GM12872 (cell line): ENCODE measurements at regions not wholly inside any gene's neighbourhood (a gene's known extent, or its start where the extent isn't known, plus 50 kb on each side); places are given as distances from the start of the nearest gene placed in this dataset.

Experiments
- CTCF ChIP-seq: IDR thresholded peaks from 3 replicates; pipeline ENCODE4 v1.5.1; 2011; ENCODE audit warnings: low read depth, mild to moderate bottlenecking, low read length, moderate library complexity; ENCODE audit not compliant: insufficient read depth

GRCh38 chr6:149208134-149208601, 109.3 kb upstream of the TAB2 start:
- TF ChIP-seq CTCF: no peak

DNA sequence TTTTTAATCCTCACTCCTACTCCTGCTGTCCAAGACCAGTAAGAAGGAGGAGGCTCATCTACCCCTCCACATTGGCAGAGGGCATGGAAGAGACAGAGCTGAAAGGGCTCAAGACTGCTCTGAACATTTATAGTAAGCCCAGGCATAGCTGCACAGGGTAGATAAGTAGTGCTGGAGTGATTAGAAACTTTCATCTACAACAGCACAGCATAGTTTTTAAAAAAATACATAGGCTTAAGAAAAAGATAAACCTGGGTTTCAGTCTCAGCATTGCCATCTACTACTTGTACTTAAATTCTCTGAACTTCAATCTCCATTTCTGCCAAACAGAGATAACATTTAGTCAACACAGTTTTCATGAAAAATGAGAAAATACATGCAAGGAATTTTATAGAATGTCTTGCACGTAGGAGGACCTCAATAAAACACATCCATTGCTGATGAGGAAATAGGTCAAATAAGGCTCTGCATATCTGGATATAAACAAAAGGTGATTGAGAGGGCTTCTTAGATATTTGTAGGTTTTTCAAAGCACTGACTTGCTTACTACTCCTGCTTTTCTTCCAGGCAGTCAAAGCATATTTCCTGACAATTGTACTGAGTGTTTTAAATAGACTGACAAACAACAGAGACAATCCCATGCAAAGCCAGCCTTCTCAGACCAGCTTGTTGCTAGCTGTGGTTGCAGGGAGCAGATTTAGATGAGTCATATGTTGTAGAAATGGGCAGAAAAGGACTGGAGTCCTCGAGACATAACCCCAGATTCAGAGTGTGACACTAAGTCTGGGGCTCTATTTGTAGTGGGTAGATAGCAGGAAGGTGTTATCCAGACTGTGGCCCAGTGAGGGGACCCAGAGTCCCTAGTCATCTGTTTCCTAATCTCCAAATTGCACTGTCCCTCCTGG, 107.4 kb upstream of the TAB2 start:
- no peak for TF ChIP-seq CTCF

- TF ChIP-seq CTCF: no peak
Measured at GRCh38 chr6:149211046-149211571, 106.4 kb upstream of the TAB2 start.

DNA sequence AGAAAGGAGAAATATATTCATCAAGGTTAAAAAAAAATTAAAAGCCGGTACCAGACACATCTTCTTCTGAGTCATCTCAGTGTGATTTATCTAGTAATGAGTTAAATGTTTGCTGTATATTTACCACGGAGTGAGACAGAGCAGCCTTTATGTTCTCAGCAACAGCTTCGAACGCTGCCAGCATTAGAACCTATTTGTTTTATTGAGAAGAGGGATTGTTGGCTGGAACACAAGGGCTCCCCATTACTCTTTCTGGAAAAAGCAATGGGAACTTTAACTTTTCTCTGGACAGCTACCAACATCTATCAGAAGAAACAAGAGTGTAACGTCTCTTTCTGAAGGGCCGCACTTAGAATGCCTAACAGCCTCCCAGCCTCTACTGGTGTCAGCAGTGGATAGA, 105.3 kb upstream of the TAB2 start:
- TF ChIP-seq CTCF: no peak

- TF ChIP-seq CTCF: no peak
Measured at GRCh38 chr6:149212892-149213801, 104.4 kb upstream of the TAB2 start.

- no peak for TF ChIP-seq CTCF
Measured at GRCh38 chr6:149213829-149214228, 103.7 kb upstream of the TAB2 start.

GRCh38 chr6:149216459-149216858, 101.1 kb upstream of the TAB2 start:
- TF ChIP-seq CTCF: no peak
